ENCODE measurements at regions not wholly inside any gene's neighbourhood (a gene's known extent, or its start where the extent isn't known, plus 50 kb on each side); places are given as distances from the start of the nearest gene placed in this dataset.

DNA sequence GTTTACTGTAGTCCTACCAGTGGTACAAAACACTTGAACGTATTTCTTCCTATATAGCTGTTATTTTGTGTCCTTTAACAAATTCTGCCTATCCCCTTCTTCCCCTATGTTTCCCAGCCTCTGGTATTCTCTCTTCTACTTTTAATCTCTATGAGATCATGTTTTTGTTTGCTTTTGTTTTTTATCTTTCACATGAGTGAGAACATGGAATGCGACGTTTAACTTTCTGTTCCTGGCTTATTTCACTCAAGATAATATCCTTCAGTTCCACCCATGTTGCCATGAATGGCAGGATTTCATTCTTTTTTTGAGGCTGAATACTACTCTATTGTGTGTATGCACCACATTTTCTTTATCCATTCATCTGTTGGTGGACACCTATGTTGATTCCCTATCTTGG is 634.4 kb upstream of the WWC1 start:
- TF ChIP-seq POLR2AphosphoS5 (IDR thresholded peaks at IDR 0.05), result no peak
- TF ChIP-seq, protein P1, sequence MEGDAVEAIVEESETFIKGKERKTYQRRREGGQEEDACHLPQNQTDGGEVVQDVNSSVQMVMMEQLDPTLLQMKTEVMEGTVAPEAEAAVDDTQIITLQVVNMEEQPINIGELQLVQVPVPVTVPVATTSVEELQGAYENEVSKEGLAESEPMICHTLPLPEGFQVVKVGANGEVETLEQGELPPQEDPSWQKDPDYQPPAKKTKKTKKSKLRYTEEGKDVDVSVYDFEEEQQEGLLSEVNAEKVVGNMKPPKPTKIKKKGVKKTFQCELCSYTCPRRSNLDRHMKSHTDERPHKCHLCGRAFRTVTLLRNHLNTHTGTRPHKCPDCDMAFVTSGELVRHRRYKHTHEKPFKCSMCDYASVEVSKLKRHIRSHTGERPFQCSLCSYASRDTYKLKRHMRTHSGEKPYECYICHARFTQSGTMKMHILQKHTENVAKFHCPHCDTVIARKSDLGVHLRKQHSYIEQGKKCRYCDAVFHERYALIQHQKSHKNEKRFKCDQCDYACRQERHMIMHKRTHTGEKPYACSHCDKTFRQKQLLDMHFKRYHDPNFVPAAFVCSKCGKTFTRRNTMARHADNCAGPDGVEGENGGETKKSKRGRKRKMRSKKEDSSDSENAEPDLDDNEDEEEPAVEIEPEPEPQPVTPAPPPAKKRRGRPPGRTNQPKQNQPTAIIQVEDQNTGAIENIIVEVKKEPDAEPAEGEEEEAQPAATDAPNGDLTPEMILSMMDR (IDR thresholded peaks at IDR 0.05; ENCODE audit: poor library complexity, severe bottlenecking), result no peak
- TF ChIP-seq EZH2 (IDR thresholded peaks at IDR 0.05; ENCODE audit: borderline replicate concordance, insufficient read depth, low read length, poor library complexity, severe bottlenecking), result no peak
- no peak for TF ChIP-seq EP300 (conservative IDR thresholded peaks at IDR 0.05; ENCODE audit: poor library complexity, severe bottlenecking)
- no peak for TF ChIP-seq MXI1 (conservative IDR thresholded peaks at IDR 0.05; ENCODE audit: poor library complexity, severe bottlenecking)
- TF ChIP-seq, protein P2, sequence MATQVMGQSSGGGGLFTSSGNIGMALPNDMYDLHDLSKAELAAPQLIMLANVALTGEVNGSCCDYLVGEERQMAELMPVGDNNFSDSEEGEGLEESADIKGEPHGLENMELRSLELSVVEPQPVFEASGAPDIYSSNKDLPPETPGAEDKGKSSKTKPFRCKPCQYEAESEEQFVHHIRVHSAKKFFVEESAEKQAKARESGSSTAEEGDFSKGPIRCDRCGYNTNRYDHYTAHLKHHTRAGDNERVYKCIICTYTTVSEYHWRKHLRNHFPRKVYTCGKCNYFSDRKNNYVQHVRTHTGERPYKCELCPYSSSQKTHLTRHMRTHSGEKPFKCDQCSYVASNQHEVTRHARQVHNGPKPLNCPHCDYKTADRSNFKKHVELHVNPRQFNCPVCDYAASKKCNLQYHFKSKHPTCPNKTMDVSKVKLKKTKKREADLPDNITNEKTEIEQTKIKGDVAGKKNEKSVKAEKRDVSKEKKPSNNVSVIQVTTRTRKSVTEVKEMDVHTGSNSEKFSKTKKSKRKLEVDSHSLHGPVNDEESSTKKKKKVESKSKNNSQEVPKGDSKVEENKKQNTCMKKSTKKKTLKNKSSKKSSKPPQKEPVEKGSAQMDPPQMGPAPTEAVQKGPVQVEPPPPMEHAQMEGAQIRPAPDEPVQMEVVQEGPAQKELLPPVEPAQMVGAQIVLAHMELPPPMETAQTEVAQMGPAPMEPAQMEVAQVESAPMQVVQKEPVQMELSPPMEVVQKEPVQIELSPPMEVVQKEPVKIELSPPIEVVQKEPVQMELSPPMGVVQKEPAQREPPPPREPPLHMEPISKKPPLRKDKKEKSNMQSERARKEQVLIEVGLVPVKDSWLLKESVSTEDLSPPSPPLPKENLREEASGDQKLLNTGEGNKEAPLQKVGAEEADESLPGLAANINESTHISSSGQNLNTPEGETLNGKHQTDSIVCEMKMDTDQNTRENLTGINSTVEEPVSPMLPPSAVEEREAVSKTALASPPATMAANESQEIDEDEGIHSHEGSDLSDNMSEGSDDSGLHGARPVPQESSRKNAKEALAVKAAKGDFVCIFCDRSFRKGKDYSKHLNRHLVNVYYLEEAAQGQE (IDR thresholded peaks at IDR 0.05; ENCODE audit: borderline replicate concordance), result no peak
- TF ChIP-seq SMC3 (conservative IDR thresholded peaks at IDR 0.05; ENCODE audit: poor library complexity), result no peak
- TF ChIP-seq TAF1 (IDR thresholded peaks at IDR 0.05; ENCODE audit: low read depth), result no peak
- no peak for TF ChIP-seq RAD21 (conservative IDR thresholded peaks at IDR 0.05)
